ENCODE measurements at regions not wholly inside any gene's neighbourhood (a gene's known extent, or its start where the extent isn't known, plus 50 kb on each side); places are given as distances from the start of the nearest gene placed in this dataset.
A peak's percentile ranks its signal among the peaks of the same experiment; 100 is the strongest.

GRCh38 chr1:8083739-8084484 lies 57.8 kb upstream of the ERRFI1 start:
- no peak for DNase-seq

- no peak for DNase-seq
Measured at GRCh38 chr1:8082945-8083344, 56.8 kb upstream of the ERRFI1 start.

GRCh38 chr1:8078176-8078671 lies 52.1 kb upstream of the ERRFI1 start:
- peak; percentile 56 for DNase-seq

- DNase-seq = no peak
Measured at GRCh38 chr1:8077602-8078001, 51.5 kb upstream of the ERRFI1 start.

GRCh38 chr1:8077120-8077573 lies 51.0 kb upstream of the ERRFI1 start:
- no peak for DNase-seq

- no peak for DNase-seq
Measured at GRCh38 chr1:8076176-8076575, 50.1 kb upstream of the ERRFI1 start.
